AG04450 (cell line): ENCODE measurements at regions not wholly inside any gene's neighbourhood (a gene's known extent, or its start where the extent isn't known, plus 50 kb on each side); places are given as distances from the start of the nearest gene placed in this dataset.

Experiments
- CTCF ChIA-PET: fragments of 300-600, 350-600 bp; formaldehyde crosslinking; extraction: SDS; loops from one replicate; lab custom pipeline; 2022; ENCODE audit warnings: antibody characterized with exemption, inconsistent platforms; lab: Charles Lee
- POLR2A ChIA-PET: fragments of 350-600 bp; formaldehyde crosslinking; extraction: SDS; loops from one replicate; lab custom pipeline; 2021; ENCODE audit warnings: antibody characterized with exemption, inconsistent platforms; lab: Yijun Ruan, JAX
- DNase-seq: peaks from one replicate; pipeline ENCODE4 v3.0.0-alpha.2; 2011; ENCODE audit warnings: low read depth, low spot score
- H3K27ac ChIP-seq: one replicate; pipeline ENCODE4 v1.5.1; 2012; ENCODE audit warnings: low read depth, low read length, control low read depth
- H3K27me3 ChIP-seq: one replicate; pipeline ENCODE4 v1.6.0; 2012; ENCODE audit warnings: low read length; ENCODE audit not compliant: control insufficient read depth, insufficient read depth
- H3K4me3 ChIP-seq: 2 replicates; pipeline ENCODE4 v1.5.1; 2011; ENCODE audit warnings: mild to moderate bottlenecking, low read depth, low read length, control low read depth
- H3K9me3 ChIP-seq: 2 replicates; pipeline ENCODE4 v1.5.1; 2012; ENCODE audit warnings: low read length; ENCODE audit not compliant: control insufficient read depth, insufficient read depth
- CTCF ChIP-seq: IDR thresholded peaks from 2 replicates; pipeline ENCODE4 v1.5.1; 2011; ENCODE audit warnings: low read depth, low read length, control low read depth, inconsistent platforms

GRCh38 chr5:5006548-5006947, 133.6 kb upstream of the ADAMTS16 start:
- ChIA-PET POLR2A (no interaction called here), CTCF (no interaction called here)
- no peak for TF ChIP-seq CTCF
- no peak for DNase-seq
- H3K27ac ChIP-seq, result no peak overlapping the region
- no peak overlapping the region for H3K4me3 ChIP-seq
- no peaks in the 10 kb centered on the region for H3K27me3 ChIP-seq
- H3K9me3 ChIP-seq, result peaks cover 3% of the 10 kb centered on the region; the same call in 1 of the 2 replicates

- CTCF ChIA-PET, result no interaction called here
Observed at GRCh38 chr5:5009240-5009639, 130.9 kb upstream of the ADAMTS16 start.

GRCh38 chr5:5011151-5011550, 129.0 kb upstream of the ADAMTS16 start:
- H3K27ac ChIP-seq, result no peak overlapping the region
- DNase-seq, result no peak
- H3K9me3 ChIP-seq, result peaks cover 10% of the 10 kb centered on the region; the same call in 1 of the 2 replicates
- POLR2A ChIA-PET, result no interaction called here
- H3K27me3 ChIP-seq, result no peaks in the 10 kb centered on the region
- no peak for TF ChIP-seq CTCF
- H3K4me3 ChIP-seq, result no peak overlapping the region
- CTCF ChIA-PET, result no interaction called here

More at GRCh38 chr5:5009240-5009639, 130.9 kb upstream of the ADAMTS16 start:
- DNase-seq, result no peak
- Histone ChIP-seq H3K9me3 (peaks cover 10% of the 10 kb centered on the region; the same call in 1 of the 2 replicates), H3K27ac (no peak overlapping the region), H3K4me3 (no peak overlapping the region), H3K27me3 (no peaks in the 10 kb centered on the region)
- no peak for TF ChIP-seq CTCF
- POLR2A ChIA-PET, result no interaction called here

- Histone ChIP-seq H3K4me3 (no peak overlapping the region), H3K9me3 (peaks cover 29% of the 10 kb centered on the region), H3K27me3 (no peaks in the 10 kb centered on the region), H3K27ac (no peak overlapping the region)
- POLR2A ChIA-PET, result no interaction called here
- no peak for TF ChIP-seq CTCF
- CTCF ChIA-PET, result no interaction called here
- DNase-seq, result no peak
Observed at GRCh38 chr5:5014586-5015235, 125.4 kb upstream of the ADAMTS16 start.

GRCh38 chr5:5017827-5018577, 122.1 kb upstream of the ADAMTS16 start:
- no peak for DNase-seq
- Histone ChIP-seq H3K27ac (no peak overlapping the region), H3K9me3 (peaks cover 30% of the 10 kb centered on the region), H3K27me3 (no peaks in the 10 kb centered on the region), H3K4me3 (no peak overlapping the region)
- no peak for TF ChIP-seq CTCF
- ChIA-PET POLR2A (no interaction called here), CTCF (no interaction called here)
